Spinal cord (tissue), 9 donors: ENCODE measurements at regions not wholly inside any gene's neighbourhood (a gene's known extent, or its start where the extent isn't known, plus 50 kb on each side); places are given as distances from the start of the nearest gene placed in this dataset.

Experiments used
- DNase-seq, 6 donors: peaks; one replicate each; pipeline versions ENCODE4 v3.0.0 to v3.0.0-alpha.2; 2013 to 2015; ENCODE audit warnings: low spot score in 6 of 6, low read depth in 4 of 6
- H3K27ac ChIP-seq: one replicate; pipeline ENCODE4 v1.5.1; 2013; ENCODE audit warnings: low read depth, low read length, control low read depth
- H3K27me3 ChIP-seq: one replicate; pipeline ENCODE4 v1.6.1; 2013; ENCODE audit warnings: low read length; ENCODE audit not compliant: control insufficient read depth, insufficient read depth
- H3K36me3 ChIP-seq: one replicate; pipeline ENCODE4 v1.6.1; 2013; ENCODE audit warnings: low read length; ENCODE audit not compliant: control insufficient read depth, insufficient read depth
- H3K4me1 ChIP-seq: one replicate; pipeline ENCODE4 v1.6.1; 2013; ENCODE audit warnings: low read length; ENCODE audit not compliant: control insufficient read depth, insufficient read depth
- H3K4me3 ChIP-seq: one replicate; pipeline ENCODE4 v1.5.1; 2013; ENCODE audit warnings: low read depth, low read length, control low read depth
- H3K9me3 ChIP-seq: one replicate; pipeline ENCODE4 v1.6.1; 2013; ENCODE audit warnings: low read length; ENCODE audit not compliant: control insufficient read depth, insufficient read depth
- WGBS: methylation state at CpG from one replicate; pipeline ENCODE4 v1.1.5; 2013; ENCODE audit warnings: missing lambda C conversion rate; ENCODE audit not compliant: insufficient coverage; 5-methylcytosine and 5-hydroxymethylcytosine counted together
- donor health status: healthy.

DNA sequence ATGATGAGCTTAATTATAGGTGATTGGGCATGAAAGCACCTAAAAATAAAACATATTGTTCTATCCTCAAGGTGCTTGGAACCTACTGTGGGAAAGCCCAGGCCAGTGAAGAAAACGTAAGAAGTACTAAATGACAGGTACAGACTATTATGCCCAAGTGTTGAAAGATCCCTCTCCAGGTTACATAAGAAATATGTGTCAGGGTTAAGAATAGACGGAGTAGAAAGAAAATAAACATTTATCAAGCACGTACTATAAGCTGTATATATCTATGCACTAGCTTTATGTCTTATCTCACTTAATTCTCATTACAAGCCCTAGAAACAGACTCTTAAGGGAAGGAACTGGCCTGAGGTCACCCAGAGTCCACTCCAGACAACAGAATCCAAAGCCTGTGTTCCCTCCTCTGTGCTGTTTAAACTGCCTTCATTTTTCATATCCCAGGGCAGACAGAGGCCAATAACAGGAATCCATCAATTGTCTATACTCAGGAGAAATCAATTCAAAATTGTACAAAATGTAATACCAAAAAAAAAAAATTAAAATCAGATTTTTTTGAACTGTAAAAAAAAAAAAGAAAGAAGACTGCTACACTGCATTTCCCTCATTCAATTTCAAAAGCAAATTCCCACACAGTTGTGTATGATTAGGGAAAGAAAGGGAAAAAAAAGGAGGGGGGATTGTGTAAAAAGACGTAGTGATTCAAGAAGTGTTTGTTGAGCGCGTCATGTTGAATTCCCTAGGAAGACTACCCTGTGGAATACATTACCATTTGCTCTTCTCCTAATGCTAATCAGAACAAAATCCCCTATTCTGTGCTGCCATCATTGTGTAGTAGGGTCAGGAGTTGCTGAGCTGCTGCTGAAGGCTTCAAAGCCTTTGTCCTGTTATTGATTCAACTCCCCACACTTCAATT, 156.3 kb downstream of the IRS1 start:
- no peak overlapping the region for H3K27ac ChIP-seq
- H3K27me3 ChIP-seq = no peaks in the 10 kb centered on the region
- no peaks in the 10 kb centered on the region for H3K36me3 ChIP-seq
- no peaks in the 10 kb centered on the region for H3K9me3 ChIP-seq
- WGBS = no CpG with 5 or more reads among the region's 6 CpGs
- no peak for DNase-seq
- no peak overlapping the region for H3K4me3 ChIP-seq
- H3K4me1 ChIP-seq = no peaks in the 10 kb centered on the region

DNA sequence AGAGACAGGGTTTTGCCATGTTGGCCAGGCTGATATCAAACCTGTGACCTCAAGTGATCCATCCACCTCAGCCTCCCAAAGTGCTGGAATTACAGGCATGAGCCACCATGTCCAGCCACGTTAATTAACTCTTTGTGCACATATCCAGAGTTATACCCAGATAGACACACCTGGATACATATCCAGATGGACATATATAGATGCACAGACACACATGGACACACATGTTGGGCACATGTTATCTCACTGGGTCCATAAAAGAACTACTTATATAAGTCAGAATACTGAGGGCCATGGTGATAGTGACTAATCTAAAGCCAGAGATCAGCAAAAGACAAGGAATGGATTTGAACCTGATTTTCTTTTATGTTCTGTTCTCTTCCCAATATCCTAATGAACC, 158.6 kb downstream of the IRS1 start:
- H3K27ac ChIP-seq = no peak overlapping the region
- H3K4me1 ChIP-seq = no peaks in the 10 kb centered on the region
- no peaks in the 10 kb centered on the region for H3K27me3 ChIP-seq
- H3K36me3 ChIP-seq = no peaks in the 10 kb centered on the region
- WGBS = no CpG with 5 or more reads among the region's 1 CpG
- no peak overlapping the region for H3K4me3 ChIP-seq
- H3K9me3 ChIP-seq = no peaks in the 10 kb centered on the region
- no peak for DNase-seq

DNA sequence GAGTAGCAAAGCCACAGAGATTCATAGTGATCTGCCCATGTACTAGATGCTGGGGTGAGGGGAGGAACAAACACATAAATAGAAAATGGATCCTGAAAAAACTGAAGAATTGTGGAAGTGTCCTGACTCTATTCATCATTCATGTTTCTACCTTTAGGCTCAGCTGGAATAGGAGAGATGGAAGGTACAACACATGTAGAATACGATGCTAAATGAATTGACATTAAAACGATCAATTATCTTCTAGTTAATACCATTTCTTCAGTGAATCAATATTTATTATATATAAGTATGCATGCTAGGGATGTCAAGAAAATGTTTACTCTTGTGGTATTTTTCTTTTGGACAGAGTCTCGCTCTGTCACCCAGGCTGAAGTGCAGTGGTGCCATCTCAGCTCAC, 159.1 kb downstream of the IRS1 start:
- WGBS = no CpG with 5 or more reads among the region's 3 CpGs
- Histone ChIP-seq H3K4me3 (no peak overlapping the region), H3K27ac (no peak overlapping the region), H3K36me3 (no peaks in the 10 kb centered on the region), H3K27me3 (no peaks in the 10 kb centered on the region), H3K9me3 (no peaks in the 10 kb centered on the region), H3K4me1 (no peaks in the 10 kb centered on the region)
- DNase-seq = no peak

DNA sequence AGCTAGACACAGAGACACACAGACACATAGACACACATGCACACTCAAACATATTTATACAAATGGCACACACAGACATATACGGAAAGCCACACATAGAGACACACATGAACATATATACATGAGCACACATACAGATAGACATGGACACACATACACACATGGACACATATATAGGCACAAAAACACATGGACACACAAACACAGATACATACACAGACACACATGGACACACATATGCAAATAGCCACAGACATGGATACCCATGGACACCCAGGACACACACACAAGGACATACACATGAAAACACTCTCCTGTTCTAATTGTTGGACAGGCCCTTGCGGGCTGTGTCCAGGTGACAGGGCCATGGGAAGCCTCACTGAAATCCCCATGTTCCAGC, 160.1 kb downstream of the IRS1 start:
- Histone ChIP-seq H3K27me3 (no peaks in the 10 kb centered on the region), H3K4me3 (no peak overlapping the region), H3K27ac (no peak overlapping the region), H3K4me1 (no peaks in the 10 kb centered on the region), H3K9me3 (no peaks in the 10 kb centered on the region), H3K36me3 (no peaks in the 10 kb centered on the region)
- no peak for DNase-seq
- 95% methylated on average over 2 of the region's 2 CpGs for WGBS

DNA sequence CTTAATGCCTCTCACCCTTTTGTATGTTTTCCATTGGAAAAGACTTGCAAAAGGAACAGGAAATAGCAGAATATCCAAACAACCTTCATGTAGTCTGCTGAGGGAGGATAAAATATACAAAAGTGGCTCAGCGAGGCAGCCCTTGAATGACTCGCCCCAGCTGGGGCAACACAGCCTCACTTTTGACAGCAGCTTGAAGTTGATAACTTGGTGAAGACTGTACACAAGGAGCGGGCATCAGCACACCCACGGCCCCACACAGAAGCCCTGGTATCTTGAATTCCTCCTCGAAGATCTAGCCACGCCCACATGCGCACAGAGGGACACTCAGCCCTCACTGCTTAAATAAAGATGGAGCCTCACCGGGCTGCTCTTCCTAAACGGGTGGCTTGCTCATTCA, 161.0 kb downstream of the IRS1 start:
- Histone ChIP-seq H3K4me1 (no peaks in the 10 kb centered on the region), H3K36me3 (no peaks in the 10 kb centered on the region), H3K4me3 (no peak overlapping the region), H3K27me3 (no peaks in the 10 kb centered on the region), H3K9me3 (no peaks in the 10 kb centered on the region), H3K27ac (no peak overlapping the region)
- 87% methylated on average over 9 of the region's 9 CpGs for whole genome bisulfite sequencing
- DNase-seq = no peak

DNA sequence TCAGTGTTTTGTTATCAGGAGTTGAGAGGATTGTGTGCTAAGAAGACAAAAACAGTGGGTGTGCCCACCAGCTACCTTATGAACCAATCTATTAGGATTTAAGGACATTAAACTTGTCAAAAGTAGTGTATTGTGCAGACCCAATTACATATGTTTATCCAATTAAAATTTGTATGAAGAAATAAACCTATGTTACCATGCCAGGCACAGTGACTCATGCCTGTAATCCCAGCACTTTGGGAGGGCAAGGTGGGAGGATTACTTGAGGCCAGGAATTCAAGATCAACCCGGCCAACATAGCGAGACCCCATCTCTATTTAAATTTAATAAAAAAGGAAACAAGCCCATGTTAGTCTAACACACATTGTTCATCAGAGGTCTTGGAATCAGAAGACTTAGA, 162.2 kb downstream of the IRS1 start:
- no CpG with 5 or more reads among the region's 2 CpGs for WGBS
- H3K9me3 ChIP-seq = no peaks in the 10 kb centered on the region
- no peaks in the 10 kb centered on the region for H3K27me3 ChIP-seq
- no peak for DNase-seq
- no peak overlapping the region for H3K27ac ChIP-seq
- H3K36me3 ChIP-seq = no peaks in the 10 kb centered on the region
- H3K4me1 ChIP-seq = no peaks in the 10 kb centered on the region
- H3K4me3 ChIP-seq = no peak overlapping the region

DNA sequence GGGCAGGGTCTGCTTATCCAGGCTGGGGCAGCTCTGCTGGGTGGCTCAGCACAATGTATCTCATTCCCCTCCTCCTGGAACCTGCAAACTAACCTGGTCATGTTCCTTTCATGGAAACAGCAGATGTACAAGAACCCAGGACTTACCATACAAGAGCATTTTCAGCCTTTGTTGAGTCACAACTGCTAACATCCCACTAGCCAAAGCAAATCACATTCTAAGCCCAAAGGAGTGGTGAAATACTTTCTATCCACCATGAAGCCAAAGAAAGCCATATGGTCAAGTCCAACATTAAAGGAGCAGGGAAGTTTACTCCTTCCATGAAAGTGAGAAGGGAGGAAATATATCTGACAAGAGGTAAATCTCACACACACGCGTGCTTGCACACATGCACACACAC, 163.0 kb downstream of the IRS1 start:
- Histone ChIP-seq H3K4me1 (no peaks in the 10 kb centered on the region), H3K9me3 (no peaks in the 10 kb centered on the region), H3K36me3 (no peaks in the 10 kb centered on the region), H3K27me3 (no peaks in the 10 kb centered on the region), H3K27ac (no peak overlapping the region), H3K4me3 (no peak overlapping the region)
- no peak for DNase-seq
- no CpG with 5 or more reads among the region's 2 CpGs for WGBS

DNA sequence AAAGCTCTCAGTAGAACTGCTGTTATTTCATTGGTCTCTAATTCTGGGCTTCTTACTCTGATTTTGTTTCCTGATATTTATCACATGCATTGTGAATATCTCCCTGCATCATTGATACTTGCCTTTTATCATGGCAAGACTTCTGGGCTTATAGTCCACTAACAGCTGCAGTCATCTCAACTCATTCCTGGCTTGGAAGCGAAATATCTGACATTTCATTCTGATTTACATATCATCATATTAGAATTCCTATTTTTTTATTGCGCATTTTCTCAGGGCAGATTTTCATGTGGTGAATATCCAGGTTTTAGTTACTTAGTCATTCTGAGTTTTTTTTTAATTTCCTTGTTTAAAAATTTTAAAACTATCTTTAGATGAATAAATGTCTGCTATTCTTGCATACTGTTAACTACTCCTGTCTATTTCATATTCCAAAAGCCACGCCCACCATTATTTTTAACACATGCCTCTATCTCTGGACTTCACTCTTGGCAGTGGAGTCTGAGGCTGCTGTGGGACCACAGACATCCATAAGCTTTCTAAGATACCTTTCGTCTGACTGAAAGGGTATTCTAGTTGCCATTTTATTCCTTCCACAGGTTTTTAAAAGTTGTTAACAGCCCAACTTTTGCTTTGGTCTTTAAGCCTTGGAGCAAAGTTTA, 164.5 kb downstream of the IRS1 start:
- Histone ChIP-seq H3K27ac (no peak overlapping the region), H3K9me3 (no peaks in the 10 kb centered on the region), H3K4me1 (no peaks in the 10 kb centered on the region), H3K36me3 (no peaks in the 10 kb centered on the region), H3K4me3 (no peak overlapping the region), H3K27me3 (no peaks in the 10 kb centered on the region)
- 100% methylated on average over 2 of the region's 4 CpGs for WGBS
- no peak for DNase-seq

DNA sequence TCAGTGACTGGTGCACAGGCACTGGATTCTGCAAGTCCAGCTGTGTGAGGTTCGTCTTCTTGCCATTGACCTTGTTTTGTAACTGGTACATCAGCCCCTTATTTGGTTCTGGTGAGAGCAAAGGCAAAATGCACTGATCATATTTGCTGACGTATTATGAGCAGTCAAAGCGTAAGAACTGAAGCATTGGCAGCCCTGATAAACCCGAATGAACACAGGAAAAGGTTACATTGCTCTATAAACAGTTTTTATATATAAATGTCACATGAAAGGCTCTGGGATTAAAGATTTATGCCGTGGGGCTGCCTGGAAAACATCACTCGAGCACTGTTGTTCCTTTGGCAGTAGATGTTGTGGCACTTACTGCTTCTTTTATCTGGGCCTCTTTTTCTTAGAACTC, 167.9 kb downstream of the IRS1 start:
- no peaks in the 10 kb centered on the region for H3K9me3 ChIP-seq
- no CpG with 5 or more reads among the region's 6 CpGs for WGBS
- H3K4me1 ChIP-seq = no peaks in the 10 kb centered on the region
- H3K4me3 ChIP-seq = no peak overlapping the region
- DNase-seq = peak in 1 of 6 donors; percentile 43
- H3K27ac ChIP-seq = no peak overlapping the region
- no peaks in the 10 kb centered on the region for H3K27me3 ChIP-seq
- no peaks in the 10 kb centered on the region for H3K36me3 ChIP-seq

DNA sequence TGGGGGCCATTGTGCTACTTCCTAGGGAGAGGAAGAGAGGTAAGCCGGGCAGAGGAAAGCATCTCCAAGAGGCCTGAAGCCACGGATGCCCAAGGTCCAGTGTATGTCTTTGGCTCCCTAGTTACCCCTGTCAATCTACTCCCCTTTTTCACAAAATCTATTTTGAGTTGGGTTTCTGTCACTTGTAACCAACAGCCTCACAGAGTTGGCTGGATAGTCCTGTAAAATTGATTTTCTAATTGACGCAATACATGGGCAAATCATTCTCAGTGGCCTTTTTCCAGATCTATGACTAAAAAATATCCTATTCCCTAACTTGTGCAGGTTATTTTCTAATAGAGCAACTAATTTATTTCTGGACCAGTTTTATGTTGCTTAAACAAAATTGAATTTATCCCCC, 168.4 kb downstream of the IRS1 start:
- Histone ChIP-seq H3K36me3 (no peaks in the 10 kb centered on the region), H3K27me3 (no peaks in the 10 kb centered on the region), H3K4me3 (no peak overlapping the region), H3K27ac (no peak overlapping the region), H3K9me3 (no peaks in the 10 kb centered on the region), H3K4me1 (no peaks in the 10 kb centered on the region)
- WGBS = no CpG with 5 or more reads among the region's 3 CpGs
- no peak for DNase-seq
